ENCODE measurements at regions not wholly inside any gene's neighbourhood (a gene's known extent, or its start where the extent isn't known, plus 50 kb on each side); places are given as distances from the start of the nearest gene placed in this dataset.
"Not testable (repeated sequence)": the region's sequence is repeated elsewhere in the genome, so short reads cannot be mapped to it uniquely, and the experiment has no call there.

GRCh38 chr7:125857606-125858005 lies 928.0 kb upstream of the POT1 start:
- DNase-seq (ENCODE audit: extremely low read depth, low read depth) = no peak

DNA sequence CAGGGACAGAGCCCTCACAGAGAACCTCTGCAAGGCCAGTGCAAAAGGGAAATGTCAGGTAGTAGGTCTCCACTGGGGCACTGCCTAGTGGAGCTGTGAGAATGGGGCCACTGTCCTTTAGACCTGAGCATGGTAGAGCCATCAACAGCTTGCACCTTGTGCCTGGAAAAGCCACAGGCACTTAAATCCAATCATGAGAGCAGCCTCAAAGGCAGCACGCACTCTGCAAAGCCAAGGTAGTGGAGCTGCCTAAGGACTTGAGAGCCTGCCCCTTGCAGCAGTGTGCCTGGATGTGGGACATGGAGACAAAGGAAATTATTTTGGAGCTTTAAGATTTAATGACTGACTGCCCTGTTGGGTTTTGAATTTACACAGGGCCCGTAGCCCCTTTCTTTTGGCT lies 918.5 kb upstream of the POT1 start:
- DNase-seq (ENCODE audit: extremely low read depth, low read depth) = no peak

DNA sequence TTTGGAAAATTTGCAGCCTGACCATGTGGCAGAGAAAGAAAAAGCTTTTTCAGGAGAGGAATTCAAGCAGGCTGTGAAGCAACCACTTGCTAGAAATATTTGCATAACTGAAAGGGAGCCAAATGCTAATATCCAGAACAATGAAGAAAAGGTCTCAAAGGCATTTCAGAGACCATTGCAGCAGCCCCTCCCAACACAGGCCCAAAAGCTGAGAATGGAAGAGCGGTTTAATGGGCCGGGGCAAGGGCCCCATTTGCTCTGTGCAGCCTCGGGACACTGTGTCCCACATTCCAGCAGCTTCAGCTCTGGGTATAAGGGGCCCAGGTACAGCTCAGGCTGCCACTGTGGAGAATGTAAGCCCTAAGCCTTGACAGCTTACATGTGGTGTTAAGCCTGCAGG lies 918.1 kb upstream of the POT1 start:
- DNase-seq (ENCODE audit: extremely low read depth, low read depth) = no peak

GRCh38 chr7:125847055-125847454 lies 917.4 kb upstream of the POT1 start:
- no peak for DNase-seq (ENCODE audit: extremely low read depth, low read depth)

- no peak for DNase-seq (ENCODE audit: extremely low read depth, low read depth)
Measured at GRCh38 chr7:125845686-125846085, 916.1 kb upstream of the POT1 start.

DNA sequence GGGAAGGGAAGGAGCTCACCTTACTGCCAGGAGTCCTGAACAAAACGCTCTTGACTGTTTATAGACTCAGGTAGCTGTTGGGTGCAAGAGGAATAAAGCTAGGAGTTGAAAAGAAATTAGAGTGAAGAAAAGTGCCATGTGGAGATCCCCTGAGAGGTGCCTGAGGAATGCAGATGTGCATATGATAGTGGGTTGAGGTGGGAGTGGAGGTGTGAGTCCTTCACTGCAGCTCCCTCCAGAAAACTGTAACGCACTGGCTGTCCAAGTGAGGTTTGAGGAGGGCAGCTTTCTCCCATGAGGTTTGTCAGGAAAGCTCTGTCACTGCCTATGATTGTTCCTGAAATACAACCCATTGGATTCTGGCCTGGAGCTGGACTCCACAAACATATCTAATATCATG lies 904.8 kb upstream of the POT1 start:
- DNase-seq (ENCODE audit: extremely low read depth, low read depth) = no peak

GRCh38 chr7:125833839-125834238 lies 904.2 kb upstream of the POT1 start:
- DNase-seq (ENCODE audit: extremely low read depth, low read depth) = no peak

- DNase-seq (ENCODE audit: extremely low read depth, low read depth) = no peak
Measured at GRCh38 chr7:125830743-125831142, 901.1 kb upstream of the POT1 start.

DNA sequence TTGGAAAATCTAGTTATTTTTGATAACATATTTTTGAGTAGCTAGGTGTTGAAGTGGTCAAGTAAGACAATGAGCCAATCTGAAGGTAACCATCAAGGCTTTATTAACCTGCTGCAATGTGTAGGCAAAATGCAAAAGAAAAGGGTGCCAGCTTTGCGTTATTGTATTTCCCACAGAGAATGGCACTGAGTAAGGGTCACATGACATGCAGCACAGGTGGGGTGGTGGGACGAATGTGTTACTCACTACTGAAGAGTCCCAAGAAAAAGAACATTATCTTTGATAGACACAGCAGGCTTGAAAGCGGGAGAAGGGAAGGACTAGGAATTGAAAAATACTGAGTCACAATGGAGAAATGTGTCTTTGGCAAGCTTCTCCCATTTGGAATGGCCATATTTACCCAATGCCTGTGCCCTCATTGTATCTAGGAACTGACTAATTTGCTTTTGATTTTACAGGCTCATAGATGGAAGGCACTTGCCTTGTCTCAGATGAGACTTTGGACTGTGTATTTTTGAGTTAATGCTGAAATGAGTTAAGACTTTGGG lies 898.6 kb upstream of the POT1 start:
- DNase-seq (ENCODE audit: extremely low read depth, low read depth) = no peak

DNA sequence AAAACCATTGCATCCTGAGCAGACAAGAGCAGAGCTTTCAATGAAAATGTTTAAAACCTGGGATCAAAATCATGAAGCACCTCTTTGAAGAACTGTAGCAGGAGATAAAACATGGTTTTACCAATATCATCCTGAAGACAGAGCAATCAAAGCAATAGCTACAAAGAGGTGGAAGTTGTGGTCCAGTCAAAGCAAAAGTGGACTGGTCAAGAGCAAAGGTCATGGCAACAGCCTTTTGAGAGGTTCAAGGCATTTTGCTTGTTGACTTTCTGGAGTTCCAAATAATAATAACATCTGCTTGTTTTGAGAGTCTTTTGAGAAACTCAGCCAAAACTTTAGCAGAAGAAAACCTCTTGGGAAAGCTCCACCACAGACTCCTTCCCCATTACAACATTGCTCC lies 893.9 kb upstream of the POT1 start:
- DNase-seq (ENCODE audit: extremely low read depth, low read depth) = no peak

DNA sequence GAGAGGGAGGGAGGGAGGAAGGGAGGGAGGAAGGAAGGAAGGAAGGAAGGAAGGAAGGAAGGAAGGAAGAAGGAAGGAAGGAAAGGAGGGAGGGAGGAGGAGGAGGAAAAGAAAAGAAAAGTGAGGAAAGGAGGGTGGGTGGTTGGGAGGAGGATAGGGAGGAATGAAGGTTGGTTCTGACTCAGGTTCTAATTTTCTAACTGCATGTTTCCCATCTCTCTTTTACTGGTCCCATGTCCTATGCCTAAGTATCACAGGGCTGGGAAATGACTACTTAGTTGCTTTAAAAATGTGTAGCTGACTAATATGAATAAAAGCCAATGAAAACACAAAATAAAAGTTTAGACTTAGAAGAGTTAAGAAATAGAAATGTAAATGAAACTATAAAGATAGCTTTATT lies 890.9 kb upstream of the POT1 start:
- no peak for DNase-seq (ENCODE audit: extremely low read depth, low read depth)

DNA sequence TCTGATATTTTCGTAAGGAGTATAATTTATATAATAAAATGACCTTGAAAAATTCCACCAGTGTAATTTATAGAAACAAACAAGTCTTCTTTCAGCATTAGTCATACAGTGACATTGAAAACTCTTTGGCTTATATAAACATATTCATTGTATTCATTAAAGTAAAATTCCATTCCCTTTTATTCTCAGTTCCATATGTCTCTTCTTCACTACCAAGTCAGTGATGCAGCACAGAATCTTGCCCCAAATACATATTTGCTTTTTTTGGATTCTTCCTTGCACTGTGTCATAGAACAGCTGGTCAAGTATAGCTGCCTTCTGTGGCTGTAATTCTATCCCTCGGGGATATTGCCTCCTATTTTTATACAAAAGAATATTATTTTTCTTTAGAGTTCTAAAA lies 884.5 kb upstream of the POT1 start:
- no peak for DNase-seq (ENCODE audit: extremely low read depth, low read depth)

- not testable (repeated sequence) for DNase-seq (ENCODE audit: extremely low read depth, low read depth)
Measured at GRCh38 chr7:125806491-125806890, 876.9 kb upstream of the POT1 start.

DNA sequence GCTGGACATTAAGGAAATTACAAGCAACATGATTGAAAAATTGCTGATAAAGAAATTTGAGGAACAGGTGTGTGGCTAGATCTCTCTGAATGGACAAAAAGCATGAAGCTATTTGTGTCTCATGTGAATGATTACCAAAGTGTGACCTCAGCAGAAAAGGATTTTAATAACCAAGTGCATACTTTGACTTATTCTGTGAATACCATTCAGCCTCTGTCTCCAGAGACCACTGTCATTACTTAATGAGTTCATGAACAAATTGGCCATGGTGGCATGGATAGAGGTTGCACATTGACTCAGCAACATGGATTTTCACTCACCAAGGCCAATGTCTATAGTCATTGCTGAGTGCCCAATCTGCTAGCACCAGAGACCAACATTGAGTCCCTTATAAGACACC lies 874.6 kb upstream of the POT1 start:
- no peak for DNase-seq (ENCODE audit: extremely low read depth, low read depth)

DNA sequence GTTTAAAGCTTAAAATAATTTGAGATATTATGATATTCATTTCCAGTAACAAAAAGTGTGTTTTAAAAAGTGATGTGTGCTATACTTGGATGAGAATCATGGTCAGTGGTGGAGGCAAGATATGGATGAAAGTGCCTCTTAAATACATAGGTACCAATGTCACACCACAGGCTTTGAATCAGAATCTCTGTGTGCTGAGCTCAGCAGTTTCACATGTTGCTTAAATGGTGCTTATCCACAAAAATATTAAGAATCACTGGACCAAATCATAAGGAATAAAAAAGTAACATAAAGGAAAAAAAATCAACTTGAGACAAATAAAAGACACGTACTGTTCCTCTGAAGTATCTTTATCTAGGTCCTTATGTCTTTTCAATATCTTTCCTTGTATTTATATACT lies 850.5 kb upstream of the POT1 start:
- no peak for DNase-seq (ENCODE audit: extremely low read depth, low read depth)

DNA sequence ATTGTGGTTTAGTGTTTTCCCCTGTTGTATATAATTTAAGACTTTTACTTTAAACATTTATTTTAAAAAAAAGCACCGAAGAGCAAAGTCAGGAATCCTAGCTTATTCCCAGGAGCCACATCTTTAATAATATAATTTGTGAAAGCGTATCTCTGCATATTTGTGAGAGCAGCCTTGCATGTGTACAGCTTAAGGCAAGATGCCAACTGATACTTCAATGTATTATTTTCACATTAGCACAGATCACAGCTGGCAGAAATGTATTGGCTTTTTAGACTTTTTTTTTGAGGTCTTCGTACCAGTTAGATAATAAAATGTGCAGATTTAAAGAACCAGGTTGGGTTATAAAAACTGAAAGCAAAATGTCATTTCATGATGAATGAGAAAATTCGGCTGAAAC lies 845.7 kb upstream of the POT1 start:
- DNase-seq (ENCODE audit: extremely low read depth, low read depth) = no peak

DNA sequence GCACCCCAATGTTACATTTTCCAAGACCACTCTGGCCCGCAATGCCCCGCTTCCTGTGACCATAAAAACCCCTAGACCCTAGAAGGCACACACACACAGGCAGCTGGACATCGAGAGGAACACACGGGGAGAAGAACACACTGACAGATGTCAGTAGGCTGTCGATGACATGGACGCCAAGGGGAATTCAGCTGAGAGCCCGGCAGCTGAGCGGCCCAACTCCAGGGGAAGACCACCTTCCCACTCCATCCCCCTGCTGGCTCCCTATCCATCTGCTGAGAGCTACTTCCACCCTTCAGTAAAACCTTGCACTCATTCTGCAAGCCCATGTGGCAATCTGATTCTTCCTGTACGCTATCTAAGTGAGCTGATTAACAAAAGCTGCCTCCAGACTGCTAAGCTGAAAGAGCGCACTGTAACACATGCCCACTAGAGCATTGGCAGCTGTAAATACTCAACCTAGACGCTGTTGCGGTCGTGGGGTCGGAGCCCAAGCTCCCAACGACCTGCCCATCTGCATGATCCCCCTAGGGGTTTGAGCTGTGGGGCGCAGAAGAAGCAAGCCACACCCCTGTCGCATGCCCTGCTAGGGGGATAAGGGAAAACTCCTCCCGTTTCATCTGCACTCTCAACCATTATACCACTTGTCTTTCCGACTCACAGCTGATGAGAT lies 843.6 kb upstream of the POT1 start:
- DNase-seq (ENCODE audit: extremely low read depth, low read depth) = no peak

- no peak for DNase-seq (ENCODE audit: extremely low read depth, low read depth)
Measured at GRCh38 chr7:125747966-125748365, 818.3 kb upstream of the POT1 start.

GRCh38 chr7:125746510-125746909 lies 816.9 kb upstream of the POT1 start:
- no peak for DNase-seq (ENCODE audit: extremely low read depth, low read depth)

GRCh38 chr7:125727215-125727614 lies 797.6 kb upstream of the POT1 start:
- DNase-seq (ENCODE audit: extremely low read depth, low read depth) = no peak

DNA sequence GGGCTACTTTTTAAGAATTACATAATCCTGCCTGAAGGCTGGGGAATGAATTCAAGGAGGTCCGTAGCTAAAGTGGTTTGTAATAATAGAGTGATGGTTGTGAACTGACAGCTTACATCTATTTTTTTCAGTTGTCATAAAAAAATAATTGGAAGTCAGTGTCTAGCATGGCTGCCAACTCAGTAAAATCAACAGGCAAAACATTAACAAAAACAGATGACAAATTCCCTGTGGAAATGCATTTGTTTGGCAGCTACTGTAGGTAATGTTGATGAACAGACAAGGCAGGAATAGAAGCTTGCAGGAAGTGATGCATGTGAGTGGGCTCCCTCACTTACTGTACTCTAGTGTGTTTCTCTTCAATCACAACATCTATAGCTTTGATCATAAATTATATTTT lies 766.0 kb upstream of the POT1 start:
- DNase-seq (ENCODE audit: extremely low read depth, low read depth) = no peak

DNA sequence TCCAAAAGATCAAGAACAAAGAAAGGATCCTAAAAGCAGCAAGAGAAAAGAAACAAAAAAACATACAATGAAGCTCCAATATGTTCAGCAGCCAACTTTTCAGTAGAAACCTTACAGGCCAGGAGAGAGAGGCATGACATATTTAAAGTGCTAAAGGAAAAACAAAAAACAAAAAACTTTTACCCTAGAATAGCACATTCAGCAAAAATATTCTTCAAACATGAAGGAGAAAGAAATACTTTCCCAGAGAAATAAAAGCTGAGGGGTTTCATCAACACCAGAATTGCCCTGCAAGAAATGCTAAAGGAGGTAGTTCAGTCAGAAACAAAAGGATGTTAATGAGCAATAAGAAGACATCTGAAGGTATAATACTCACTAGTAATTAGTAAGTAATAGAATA lies 753.5 kb upstream of the POT1 start:
- DNase-seq (ENCODE audit: extremely low read depth, low read depth) = no peak

GRCh38 chr7:125681508-125681907 lies 751.9 kb upstream of the POT1 start:
- DNase-seq (ENCODE audit: extremely low read depth, low read depth) = no peak
